ENCODE measurements at regions not wholly inside any gene's neighbourhood (a gene's known extent, or its start where the extent isn't known, plus 50 kb on each side); places are given as distances from the start of the nearest gene placed in this dataset.

- TF ChIP-seq DDIT3 (CRISPR knock-in tag; IDR thresholded peaks at IDR 0.05) (no peak), CREBL2 (CRISPR knock-in tag; IDR thresholded peaks at IDR 0.05; ENCODE audit: borderline replicate concordance) (no peak), ZNF282 (IDR thresholded peaks at IDR 0.05; ENCODE audit: partially characterized antibody) (no peak), RCOR2 (CRISPR knock-in tag; IDR thresholded peaks at IDR 0.05) (no peak)
Measured at GRCh38 chr12:124230117-124230757, 64.7 kb upstream of the RFLNA start (continued).

- no peak overlapping the region for H3K9ac ChIP-seq (ENCODE audit: insufficient read depth, low read depth, low read length)
- no peak for FAIRE-seq
- in situ Hi-C loops (cut with HindIII; ENCODE audit: extremely low pct_ligation_motif_present, low pct_unique_long_range_greater_than_20kb) (no loop called here), intact Hi-C loops (cut with micrococcal nuclease; ENCODE audit: unreplicated experiment) (no loop called here)
- peaks cover 8% of the 10 kb centered on the region; the same call in 1 of the 2 replicates for H3K4me1 ChIP-seq (ENCODE audit: insufficient read depth, low read length)
- H3K27ac ChIP-seq (ENCODE audit: extremely low read length, insufficient read depth, low read length) = no peak overlapping the region
- WGBS (ENCODE audit: low lambda C conversion rate) = 87% methylated on average over 3 of the region's 3 CpGs
- no peaks in the 10 kb centered on the region for H3K79me2 ChIP-seq (ENCODE audit: insufficient read depth, low read length)
- ATAC-seq = no peak
- no peaks in the 10 kb centered on the region for H3K36me3 ChIP-seq (replicated peaks in 1 of 2; ENCODE audit: control insufficient read depth in 1 of 2, insufficient read depth in 2 of 2, low read length in 2 of 2)
- ChIA-PET CTCF (ENCODE audit: low intra/inter-chr PET ratio, low total read pairs) (no interaction called here), POLR2A (no interaction called here)
- peaks cover 1 to 17% of the 10 kb centered on the region in 2 experiments; a peak in 3 of 5 replicates for H3K27me3 ChIP-seq (ENCODE audit: control insufficient read depth in 1 of 2, insufficient read depth in 2 of 2, low read length in 2 of 2)
- DNase-seq (ENCODE audit: low spot score) = no peak
- no peaks in the 10 kb centered on the region for H4K20me1 ChIP-seq (ENCODE audit: insufficient read depth, low read length)
- no peak overlapping the region for H3K4me3 ChIP-seq (replicated peaks in 1 of 3; ENCODE audit: insufficient read depth in 1 of 3, low read depth in 2 of 3, low read length in 3 of 3)
- no peak overlapping the region for H3K4me2 ChIP-seq (ENCODE audit: low read depth, low read length)
- TF ChIP-seq MBNL3 (CRISPR knock-in tag; conservative IDR thresholded peaks at IDR 0.05) (no peak), ZNF503 (CRISPR knock-in tag; IDR thresholded peaks at IDR 0.05) (no peak), ATM (IDR thresholded peaks at IDR 0.05; ENCODE audit: borderline replicate concordance) (no peak), ZNF605 (CRISPR knock-in tag; IDR thresholded peaks at IDR 0.05) (peak; percentile 63; the same call in 1 of the 2 replicates)
- H2AFZ ChIP-seq (ENCODE audit: low read length) = no peak overlapping the region
- BruUV-seq (replicated peaks) = no TSS peak
- H3K9me3 ChIP-seq (ENCODE audit: low read length) = no peaks in the 10 kb centered on the region; the same call in 1 of the 2 replicates
Measured at GRCh38 chr12:124230789-124231188, 64.1 kb upstream of the RFLNA start.
